Tibial artery (tissue), 4 donors: ENCODE measurements at regions not wholly inside any gene's neighbourhood (a gene's known extent, or its start where the extent isn't known, plus 50 kb on each side); places are given as distances from the start of the nearest gene placed in this dataset.

Experiments used
- DNase-seq, 2 donors: peaks; one replicate each; pipeline ENCODE4 v3.0.0-alpha.2; 2019
- H3K27ac ChIP-seq, 2 donors: fragments of 200-600 bp; sonication (generic) in 1 of 2; 1 replicate in 1 of 2; 2 replicates in 1 of 2; pipeline ENCODE4 v1.5.1; 2018 to 2019; ENCODE audit warnings: mild to moderate bottlenecking in 1 of 2
- H3K27me3 ChIP-seq, 2 donors: fragments of 200-600 bp; sonication (generic) in 1 of 2; one replicate each; pipeline versions ENCODE4 v1.5.1 to v1.6.0; 2016 to 2019
- H3K36me3 ChIP-seq, 3 donors: fragments of 200-600 bp; sonication (generic) in 2 of 3; one replicate each; pipeline ENCODE4 v1.5.1; 2016 to 2019; ENCODE audit warnings: mild to moderate bottlenecking in 2 of 3
- H3K4me1 ChIP-seq, 4 donors: fragments of 200-600 bp; sonication (generic) in 2 of 4; 1 replicate in 3 of 4; 2 replicates in 1 of 4; pipeline ENCODE4 v1.5.1; 2016 to 2019
- H3K4me3 ChIP-seq, 2 donors: fragments of 200-600 bp; sonication (generic) in 1 of 2; 1 replicate in 1 of 2; 2 replicates in 1 of 2; pipeline ENCODE4 v1.5.1; 2018 to 2019; ENCODE audit warnings: mild to moderate bottlenecking in 2 of 2
- H3K9me3 ChIP-seq, 3 donors: fragments of 200-600 bp; sonication (generic) in 1 of 3; one replicate each; pipeline ENCODE4 v1.5.1; 2016 to 2019
- intact Hi-C: fragments of 100-400 bp; cut with DNase I; formaldehyde crosslinking; loops from one replicate; pipeline ENCODE4 v1.15.0; 2023; ENCODE audit warnings: low total_unique reads
- TF ChIP-seq, protein P1 (sequence below), 2 experiments: fragments of 200-600 bp in 1 of 2; fragments of 450-650 bp in 1 of 2; IDR thresholded peaks; one replicate each; pipeline ENCODE4 v1.5.1; 2017 to 2019; ENCODE audit warnings: antibody characterized with exemption in 2 of 2, mild to moderate bottlenecking in 1 of 2, moderate library complexity in 1 of 2

DNA sequence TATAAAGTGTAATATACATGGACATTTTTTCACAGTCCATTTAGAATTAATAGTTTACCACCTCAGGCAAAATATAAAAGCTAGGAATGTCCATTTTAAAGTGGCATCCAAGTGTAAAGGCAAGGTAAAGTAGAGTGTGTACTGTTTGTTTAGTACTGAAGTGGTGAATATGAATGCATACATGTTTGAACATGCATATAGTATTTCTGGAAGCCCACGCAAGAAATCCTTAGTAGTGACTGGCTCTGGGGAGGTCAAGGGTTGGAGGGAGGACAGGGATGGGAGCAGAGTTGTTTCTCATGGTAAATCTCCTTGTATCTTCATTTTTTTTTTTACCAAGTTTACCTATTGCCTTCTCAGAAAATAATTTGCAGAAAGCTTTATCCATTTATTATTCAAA is 129.2 kb downstream of the UNC5CL start:
- Histone ChIP-seq H3K4me3 (no peak overlapping the region), H3K27me3 (no peaks in the 10 kb centered on the region), H3K36me3 (no peaks in the 10 kb centered on the region), H3K4me1 (peaks cover 0 to 6% (median 0%) of the 10 kb centered on the region in 4 donors), H3K27ac (no peak overlapping the region), H3K9me3 (no peaks in the 10 kb centered on the region)
- TF ChIP-seq, protein P1, sequence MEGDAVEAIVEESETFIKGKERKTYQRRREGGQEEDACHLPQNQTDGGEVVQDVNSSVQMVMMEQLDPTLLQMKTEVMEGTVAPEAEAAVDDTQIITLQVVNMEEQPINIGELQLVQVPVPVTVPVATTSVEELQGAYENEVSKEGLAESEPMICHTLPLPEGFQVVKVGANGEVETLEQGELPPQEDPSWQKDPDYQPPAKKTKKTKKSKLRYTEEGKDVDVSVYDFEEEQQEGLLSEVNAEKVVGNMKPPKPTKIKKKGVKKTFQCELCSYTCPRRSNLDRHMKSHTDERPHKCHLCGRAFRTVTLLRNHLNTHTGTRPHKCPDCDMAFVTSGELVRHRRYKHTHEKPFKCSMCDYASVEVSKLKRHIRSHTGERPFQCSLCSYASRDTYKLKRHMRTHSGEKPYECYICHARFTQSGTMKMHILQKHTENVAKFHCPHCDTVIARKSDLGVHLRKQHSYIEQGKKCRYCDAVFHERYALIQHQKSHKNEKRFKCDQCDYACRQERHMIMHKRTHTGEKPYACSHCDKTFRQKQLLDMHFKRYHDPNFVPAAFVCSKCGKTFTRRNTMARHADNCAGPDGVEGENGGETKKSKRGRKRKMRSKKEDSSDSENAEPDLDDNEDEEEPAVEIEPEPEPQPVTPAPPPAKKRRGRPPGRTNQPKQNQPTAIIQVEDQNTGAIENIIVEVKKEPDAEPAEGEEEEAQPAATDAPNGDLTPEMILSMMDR (IDR thresholded peaks at IDR 0.05) = no peak
- no peak for DNase-seq
- intact Hi-C loops = no loop called here

DNA sequence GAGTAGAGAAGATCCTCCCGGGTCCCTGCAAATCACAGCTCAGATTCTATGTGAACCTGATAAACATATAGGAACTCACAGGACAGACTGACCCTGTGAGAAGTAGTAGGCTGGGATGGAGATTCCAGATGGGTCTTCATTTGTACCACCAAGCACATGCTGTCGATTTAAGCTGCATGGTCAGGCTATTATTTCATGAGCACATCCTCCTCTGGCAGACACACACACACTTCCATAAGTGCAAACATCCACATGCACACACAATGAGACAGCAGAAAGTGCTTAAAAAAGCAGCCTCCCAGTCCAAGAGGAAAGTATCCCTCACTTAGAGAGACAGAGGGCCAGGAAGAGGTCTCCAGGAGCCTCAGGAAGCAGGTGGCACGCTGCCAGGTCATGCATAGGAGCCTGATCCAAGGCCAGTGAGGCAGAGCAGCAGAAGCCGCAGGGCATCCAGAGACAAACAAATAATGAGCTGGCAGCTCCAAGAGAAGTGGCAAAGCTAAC is 131.8 kb downstream of the UNC5CL start:
- H3K9me3 ChIP-seq = no peaks in the 10 kb centered on the region
- no peak for DNase-seq
- no peak overlapping the region for H3K4me3 ChIP-seq
- TF ChIP-seq, protein P1 (IDR thresholded peaks at IDR 0.05) = no peak
- H3K4me1 ChIP-seq = peaks cover 0 to 6% (median 0%) of the 10 kb centered on the region in 4 donors
- H3K27ac ChIP-seq = no peak overlapping the region
- intact Hi-C loops = no loop called here
- H3K36me3 ChIP-seq = no peaks in the 10 kb centered on the region
- no peaks in the 10 kb centered on the region for H3K27me3 ChIP-seq

DNA sequence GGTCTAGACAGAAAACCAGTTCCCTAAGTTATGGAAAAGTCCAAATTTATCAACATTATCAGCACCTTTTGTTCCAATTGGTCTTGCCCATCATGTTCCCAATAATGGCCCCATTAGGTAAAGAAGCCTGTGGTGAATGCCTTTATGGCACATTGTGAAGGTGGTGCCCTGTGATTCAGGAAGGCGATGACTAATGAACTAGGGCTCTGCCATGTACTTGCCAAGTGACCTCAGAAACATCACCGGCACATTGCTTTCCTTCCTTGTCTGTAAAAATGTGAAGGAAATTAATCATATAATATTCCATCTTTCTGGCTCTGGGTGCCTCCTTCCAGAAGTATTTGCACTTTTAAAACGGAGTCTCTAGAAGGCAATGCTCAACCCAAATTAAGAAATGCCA is 132.3 kb downstream of the UNC5CL start:
- H3K27ac ChIP-seq = no peak overlapping the region
- DNase-seq = no peak
- H3K27me3 ChIP-seq = no peaks in the 10 kb centered on the region
- TF ChIP-seq, protein P1 (IDR thresholded peaks at IDR 0.05) = no peak
- H3K36me3 ChIP-seq = no peaks in the 10 kb centered on the region
- H3K4me1 ChIP-seq = peaks cover 0 to 6% (median under 1%) of the 10 kb centered on the region in 4 donors
- no peak overlapping the region for H3K4me3 ChIP-seq
- intact Hi-C loops = no loop called here
- no peaks in the 10 kb centered on the region for H3K9me3 ChIP-seq

- H3K27me3 ChIP-seq = no peaks in the 10 kb centered on the region
- no peak for DNase-seq
- intact Hi-C loops = no loop called here
Observed at GRCh38 chr6:40904583-40905194, 134.3 kb downstream of the UNC5CL start.

GRCh38 chr6:40903456-40903855 is 135.6 kb downstream of the UNC5CL start:
- intact Hi-C loops = no loop called here
- peaks cover 0 to 18% (median 13%) of the 10 kb centered on the region in 4 donors for H3K4me1 ChIP-seq
- H3K27ac ChIP-seq = no peak overlapping the region
- H3K27me3 ChIP-seq = no peaks in the 10 kb centered on the region
- no peak for DNase-seq
- TF ChIP-seq, protein P1 (IDR thresholded peaks at IDR 0.05) = no peak
- H3K4me3 ChIP-seq = no peak overlapping the region
- no peaks in the 10 kb centered on the region for H3K9me3 ChIP-seq
- no peaks in the 10 kb centered on the region for H3K36me3 ChIP-seq

More at GRCh38 chr6:40904583-40905194, 134.3 kb downstream of the UNC5CL start:
- TF ChIP-seq, protein P1 (IDR thresholded peaks at IDR 0.05) = no peak
- Histone ChIP-seq H3K4me1 (peaks cover 0 to 18% (median 13%) of the 10 kb centered on the region in 4 donors), H3K4me3 (no peak overlapping the region), H3K9me3 (no peaks in the 10 kb centered on the region), H3K27ac (no peak overlapping the region), H3K36me3 (no peaks in the 10 kb centered on the region)
